ENCODE measurements at regions not wholly inside any gene's neighbourhood (a gene's known extent, or its start where the extent isn't known, plus 50 kb on each side); places are given as distances from the start of the nearest gene placed in this dataset.
"Not testable (repeated sequence)": the region's sequence is repeated elsewhere in the genome, so short reads cannot be mapped to it uniquely, and the experiment has no call there.

- Histone ChIP-seq H3K27ac (ENCODE audit: low read depth in 2 of 2, low read length in 2 of 2) (no peak overlapping the region), H3K27me3 (ENCODE audit: control insufficient read depth in 2 of 2, insufficient read depth in 2 of 2, low read length in 2 of 2) (no peaks in the 10 kb centered on the region), H3K9ac (ENCODE audit: low read depth in 1 of 2, low read length in 2 of 2) (no peak overlapping the region), H3K9me3 (ENCODE audit: control insufficient read depth in 2 of 2, low read length in 2 of 2) (no peaks in the 10 kb centered on the region), H3K4me1 (ENCODE audit: control insufficient read depth in 2 of 2, insufficient read depth in 2 of 2, low read length in 2 of 2) (no peaks in the 10 kb centered on the region), H3K4me3 (ENCODE audit: low read length in 2 of 2) (no peak overlapping the region), H3K36me3 (ENCODE audit: control insufficient read depth in 2 of 2, insufficient read depth in 2 of 2, low read length in 2 of 2) (no peaks in the 10 kb centered on the region)
These were observed 552.4 kb upstream of the CDH2 start for GRCh38 chr18:28729321-28729720.

- H3K36me3 ChIP-seq (ENCODE audit: control insufficient read depth in 2 of 2, insufficient read depth in 2 of 2, low read length in 2 of 2) = no peaks in the 10 kb centered on the region
- no peak overlapping the region for H3K9ac ChIP-seq (ENCODE audit: low read depth in 1 of 2, low read length in 2 of 2)
- H3K4me1 ChIP-seq (ENCODE audit: control insufficient read depth in 2 of 2, insufficient read depth in 2 of 2, low read length in 2 of 2) = no peaks in the 10 kb centered on the region
- no peak overlapping the region for H3K27ac ChIP-seq (ENCODE audit: low read depth in 2 of 2, low read length in 2 of 2)
- H3K27me3 ChIP-seq (ENCODE audit: control insufficient read depth in 2 of 2, insufficient read depth in 2 of 2, low read length in 2 of 2) = no peaks in the 10 kb centered on the region
- H3K4me3 ChIP-seq (ENCODE audit: low read length in 2 of 2) = no peak overlapping the region
- H3K9me3 ChIP-seq (ENCODE audit: control insufficient read depth in 2 of 2, low read length in 2 of 2) = no peaks in the 10 kb centered on the region
These were observed 552.0 kb upstream of the CDH2 start for GRCh38 chr18:28728891-28729290.

GRCh38 chr18:28727189-28727588 is 550.3 kb upstream of the CDH2 start:
- H3K4me1 ChIP-seq (ENCODE audit: control insufficient read depth in 2 of 2, insufficient read depth in 2 of 2, low read length in 2 of 2); H3K27me3 ChIP-seq (ENCODE audit: control insufficient read depth in 2 of 2, insufficient read depth in 2 of 2, low read length in 2 of 2); H3K36me3 ChIP-seq (ENCODE audit: control insufficient read depth in 2 of 2, insufficient read depth in 2 of 2, low read length in 2 of 2); H3K27ac ChIP-seq (ENCODE audit: low read depth in 2 of 2, low read length in 2 of 2); H3K9me3 ChIP-seq (ENCODE audit: control insufficient read depth in 2 of 2, low read length in 2 of 2); H3K4me3 ChIP-seq (ENCODE audit: low read length in 2 of 2); H3K9ac ChIP-seq (ENCODE audit: low read depth in 1 of 2, low read length in 2 of 2): not testable (repeated sequence)

- H3K36me3 ChIP-seq (ENCODE audit: control insufficient read depth in 2 of 2, insufficient read depth in 2 of 2, low read length in 2 of 2) = no peaks in the 10 kb centered on the region
- H3K27me3 ChIP-seq (ENCODE audit: control insufficient read depth in 2 of 2, insufficient read depth in 2 of 2, low read length in 2 of 2) = no peaks in the 10 kb centered on the region
- H3K9me3 ChIP-seq (ENCODE audit: control insufficient read depth in 2 of 2, low read length in 2 of 2) = no peaks in the 10 kb centered on the region
- H3K4me1 ChIP-seq (ENCODE audit: control insufficient read depth in 2 of 2, insufficient read depth in 2 of 2, low read length in 2 of 2) = no peaks in the 10 kb centered on the region
- no peak overlapping the region for H3K4me3 ChIP-seq (ENCODE audit: low read length in 2 of 2)
- no peak overlapping the region for H3K9ac ChIP-seq (ENCODE audit: low read depth in 1 of 2, low read length in 2 of 2)
- no peak overlapping the region for H3K27ac ChIP-seq (ENCODE audit: low read depth in 2 of 2, low read length in 2 of 2)
These were observed 548.9 kb upstream of the CDH2 start for GRCh38 chr18:28725876-28726275.

- no peak overlapping the region for H3K27ac ChIP-seq (ENCODE audit: low read depth in 2 of 2, low read length in 2 of 2)
- no peaks in the 10 kb centered on the region for H3K36me3 ChIP-seq (ENCODE audit: control insufficient read depth in 2 of 2, insufficient read depth in 2 of 2, low read length in 2 of 2)
- no peak overlapping the region for H3K4me3 ChIP-seq (ENCODE audit: low read length in 2 of 2)
- H3K9me3 ChIP-seq (ENCODE audit: control insufficient read depth in 2 of 2, low read length in 2 of 2) = no peaks in the 10 kb centered on the region
- H3K4me1 ChIP-seq (ENCODE audit: control insufficient read depth in 2 of 2, insufficient read depth in 2 of 2, low read length in 2 of 2) = no peaks in the 10 kb centered on the region
- no peak overlapping the region for H3K9ac ChIP-seq (ENCODE audit: low read depth in 1 of 2, low read length in 2 of 2)
- no peaks in the 10 kb centered on the region for H3K27me3 ChIP-seq (ENCODE audit: control insufficient read depth in 2 of 2, insufficient read depth in 2 of 2, low read length in 2 of 2)
These were observed 546.6 kb upstream of the CDH2 start for GRCh38 chr18:28723506-28723905.

- Histone ChIP-seq H3K36me3 (ENCODE audit: control insufficient read depth in 2 of 2, insufficient read depth in 2 of 2, low read length in 2 of 2) (no peaks in the 10 kb centered on the region), H3K4me3 (ENCODE audit: low read length in 2 of 2) (no peak overlapping the region), H3K27ac (ENCODE audit: low read depth in 2 of 2, low read length in 2 of 2) (no peak overlapping the region), H3K27me3 (ENCODE audit: control insufficient read depth in 2 of 2, insufficient read depth in 2 of 2, low read length in 2 of 2) (no peaks in the 10 kb centered on the region), H3K9me3 (ENCODE audit: control insufficient read depth in 2 of 2, low read length in 2 of 2) (no peaks in the 10 kb centered on the region), H3K9ac (ENCODE audit: low read depth in 1 of 2, low read length in 2 of 2) (no peak overlapping the region), H3K4me1 (ENCODE audit: control insufficient read depth in 2 of 2, insufficient read depth in 2 of 2, low read length in 2 of 2) (no peaks in the 10 kb centered on the region)
These were observed 541.8 kb upstream of the CDH2 start for GRCh38 chr18:28718696-28719095.

GRCh38 chr18:28716338-28716737 is 539.4 kb upstream of the CDH2 start:
- Histone ChIP-seq H3K4me3 (ENCODE audit: low read length in 2 of 2) (no peak overlapping the region), H3K36me3 (ENCODE audit: control insufficient read depth in 2 of 2, insufficient read depth in 2 of 2, low read length in 2 of 2) (no peaks in the 10 kb centered on the region), H3K27me3 (ENCODE audit: control insufficient read depth in 2 of 2, insufficient read depth in 2 of 2, low read length in 2 of 2) (no peaks in the 10 kb centered on the region), H3K4me1 (ENCODE audit: control insufficient read depth in 2 of 2, insufficient read depth in 2 of 2, low read length in 2 of 2) (no peaks in the 10 kb centered on the region), H3K9ac (ENCODE audit: low read depth in 1 of 2, low read length in 2 of 2) (no peak overlapping the region), H3K9me3 (ENCODE audit: control insufficient read depth in 2 of 2, low read length in 2 of 2) (peaks cover 0 to 3% of the 10 kb centered on the region in 2 donors), H3K27ac (ENCODE audit: low read depth in 2 of 2, low read length in 2 of 2) (no peak overlapping the region)

- Histone ChIP-seq H3K27ac (ENCODE audit: low read depth in 2 of 2, low read length in 2 of 2) (no peak overlapping the region), H3K4me3 (ENCODE audit: low read length in 2 of 2) (no peak overlapping the region), H3K9ac (ENCODE audit: low read depth in 1 of 2, low read length in 2 of 2) (no peak overlapping the region), H3K27me3 (ENCODE audit: control insufficient read depth in 2 of 2, insufficient read depth in 2 of 2, low read length in 2 of 2) (no peaks in the 10 kb centered on the region), H3K36me3 (ENCODE audit: control insufficient read depth in 2 of 2, insufficient read depth in 2 of 2, low read length in 2 of 2) (no peaks in the 10 kb centered on the region), H3K4me1 (ENCODE audit: control insufficient read depth in 2 of 2, insufficient read depth in 2 of 2, low read length in 2 of 2) (no peaks in the 10 kb centered on the region), H3K9me3 (ENCODE audit: control insufficient read depth in 2 of 2, low read length in 2 of 2) (peaks cover 0 to 3% of the 10 kb centered on the region in 2 donors)
These were observed 538.3 kb upstream of the CDH2 start for GRCh38 chr18:28715206-28715605.

GRCh38 chr18:28714498-28714897 is 537.6 kb upstream of the CDH2 start:
- Histone ChIP-seq H3K9ac (ENCODE audit: low read depth in 1 of 2, low read length in 2 of 2) (no peak overlapping the region), H3K27me3 (ENCODE audit: control insufficient read depth in 2 of 2, insufficient read depth in 2 of 2, low read length in 2 of 2) (no peaks in the 10 kb centered on the region), H3K9me3 (ENCODE audit: control insufficient read depth in 2 of 2, low read length in 2 of 2) (peaks cover 0 to 3% of the 10 kb centered on the region in 2 donors), H3K4me3 (ENCODE audit: low read length in 2 of 2) (no peak overlapping the region), H3K4me1 (ENCODE audit: control insufficient read depth in 2 of 2, insufficient read depth in 2 of 2, low read length in 2 of 2) (no peaks in the 10 kb centered on the region), H3K36me3 (ENCODE audit: control insufficient read depth in 2 of 2, insufficient read depth in 2 of 2, low read length in 2 of 2) (no peaks in the 10 kb centered on the region), H3K27ac (ENCODE audit: low read depth in 2 of 2, low read length in 2 of 2) (no peak overlapping the region)

GRCh38 chr18:28712796-28713425 is 536.0 kb upstream of the CDH2 start:
- H3K9me3 ChIP-seq (ENCODE audit: control insufficient read depth in 2 of 2, low read length in 2 of 2) = peaks cover 0 to 3% of the 10 kb centered on the region in 2 donors
- no peaks in the 10 kb centered on the region for H3K36me3 ChIP-seq (ENCODE audit: control insufficient read depth in 2 of 2, insufficient read depth in 2 of 2, low read length in 2 of 2)
- H3K27ac ChIP-seq (ENCODE audit: low read depth in 2 of 2, low read length in 2 of 2) = no peak overlapping the region
- no peaks in the 10 kb centered on the region for H3K4me1 ChIP-seq (ENCODE audit: control insufficient read depth in 2 of 2, insufficient read depth in 2 of 2, low read length in 2 of 2)
- no peaks in the 10 kb centered on the region for H3K27me3 ChIP-seq (ENCODE audit: control insufficient read depth in 2 of 2, insufficient read depth in 2 of 2, low read length in 2 of 2)
- H3K9ac ChIP-seq (ENCODE audit: low read depth in 1 of 2, low read length in 2 of 2) = no peak overlapping the region
- H3K4me3 ChIP-seq (ENCODE audit: low read length in 2 of 2) = no peak overlapping the region

- Histone ChIP-seq H3K9me3 (ENCODE audit: control insufficient read depth in 2 of 2, low read length in 2 of 2) (peaks cover 0 to 3% of the 10 kb centered on the region in 2 donors), H3K27ac (ENCODE audit: low read depth in 2 of 2, low read length in 2 of 2) (no peak overlapping the region), H3K36me3 (ENCODE audit: control insufficient read depth in 2 of 2, insufficient read depth in 2 of 2, low read length in 2 of 2) (no peaks in the 10 kb centered on the region), H3K9ac (ENCODE audit: low read depth in 1 of 2, low read length in 2 of 2) (no peak overlapping the region), H3K27me3 (ENCODE audit: control insufficient read depth in 2 of 2, insufficient read depth in 2 of 2, low read length in 2 of 2) (no peaks in the 10 kb centered on the region), H3K4me1 (ENCODE audit: control insufficient read depth in 2 of 2, insufficient read depth in 2 of 2, low read length in 2 of 2) (no peaks in the 10 kb centered on the region), H3K4me3 (ENCODE audit: low read length in 2 of 2) (no peak overlapping the region)
These were observed 535.2 kb upstream of the CDH2 start for GRCh38 chr18:28712172-28712571.

Measured in mucosa of rectum (tissue), 2 donors.